Body of pancreas (tissue), 4 donors: ENCODE measurements at regions not wholly inside any gene's neighbourhood (a gene's known extent, or its start where the extent isn't known, plus 50 kb on each side); places are given as distances from the start of the nearest gene placed in this dataset.

ENCODE experiments used
- POLR2A ChIP-seq, 3 donors: fragments of 450-650 bp; IDR thresholded peaks; one replicate each; pipeline ENCODE4 v1.6.1; 2016; ENCODE audit warnings: antibody characterized with exemption in 3 of 3, mild to moderate bottlenecking in 2 of 3
- TF ChIP-seq, protein P1 (sequence below), 7 experiments: fragments of 450-650 bp in 4 of 7; fragments of 200-600 bp in 3 of 7; sonication (generic) in 3 of 7; IDR thresholded peaks; one replicate each; pipeline ENCODE4 v1.5.1; 2016 to 2019; ENCODE audit warnings: antibody characterized with exemption in 7 of 7

GRCh38 chr13:22979952-22980351, 200.8 kb upstream of the SGCG start:
- TF ChIP-seq, protein P1, sequence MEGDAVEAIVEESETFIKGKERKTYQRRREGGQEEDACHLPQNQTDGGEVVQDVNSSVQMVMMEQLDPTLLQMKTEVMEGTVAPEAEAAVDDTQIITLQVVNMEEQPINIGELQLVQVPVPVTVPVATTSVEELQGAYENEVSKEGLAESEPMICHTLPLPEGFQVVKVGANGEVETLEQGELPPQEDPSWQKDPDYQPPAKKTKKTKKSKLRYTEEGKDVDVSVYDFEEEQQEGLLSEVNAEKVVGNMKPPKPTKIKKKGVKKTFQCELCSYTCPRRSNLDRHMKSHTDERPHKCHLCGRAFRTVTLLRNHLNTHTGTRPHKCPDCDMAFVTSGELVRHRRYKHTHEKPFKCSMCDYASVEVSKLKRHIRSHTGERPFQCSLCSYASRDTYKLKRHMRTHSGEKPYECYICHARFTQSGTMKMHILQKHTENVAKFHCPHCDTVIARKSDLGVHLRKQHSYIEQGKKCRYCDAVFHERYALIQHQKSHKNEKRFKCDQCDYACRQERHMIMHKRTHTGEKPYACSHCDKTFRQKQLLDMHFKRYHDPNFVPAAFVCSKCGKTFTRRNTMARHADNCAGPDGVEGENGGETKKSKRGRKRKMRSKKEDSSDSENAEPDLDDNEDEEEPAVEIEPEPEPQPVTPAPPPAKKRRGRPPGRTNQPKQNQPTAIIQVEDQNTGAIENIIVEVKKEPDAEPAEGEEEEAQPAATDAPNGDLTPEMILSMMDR (IDR thresholded peaks at IDR 0.05) = no peak
- no peak for TF ChIP-seq POLR2A (IDR thresholded peaks at IDR 0.05)
